ENCODE measurements at regions not wholly inside any gene's neighbourhood (a gene's known extent, or its start where the extent isn't known, plus 50 kb on each side); places are given as distances from the start of the nearest gene placed in this dataset.

DNA sequence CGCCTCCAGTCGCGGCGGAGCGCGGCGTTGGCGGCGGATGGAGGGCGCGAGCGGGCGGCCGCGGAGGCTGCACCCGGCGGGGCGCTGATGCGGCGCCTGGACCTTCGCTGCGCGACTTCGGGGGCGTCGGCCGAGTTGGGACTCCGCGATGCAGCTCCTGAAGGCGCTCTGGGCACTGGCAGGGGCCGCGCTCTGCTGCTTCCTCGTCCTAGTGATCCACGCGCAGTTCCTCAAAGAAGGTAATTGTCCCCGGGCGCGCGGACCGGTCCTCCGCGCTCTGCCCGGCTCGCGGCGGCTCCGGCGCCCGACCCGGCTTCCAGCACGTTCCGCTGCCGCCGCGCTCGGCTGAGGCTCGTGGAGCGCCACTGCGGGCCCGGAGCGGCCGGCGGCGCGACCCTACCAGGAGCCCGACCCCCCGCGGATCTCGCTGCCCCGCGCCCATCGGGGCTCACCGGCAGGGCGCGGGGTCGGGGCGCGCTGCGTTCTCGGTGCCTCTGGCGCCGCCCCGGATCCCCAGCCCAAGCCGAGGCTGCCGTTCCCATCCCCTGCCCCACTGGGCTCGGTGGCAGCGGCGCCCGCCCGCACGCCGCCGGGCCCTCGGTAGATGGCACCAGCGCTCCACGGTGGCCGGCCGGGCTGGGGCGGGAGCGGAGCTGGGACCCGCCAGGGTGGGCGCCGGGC is 1251.2 kb downstream of the BRD1 start:
- TF ChIP-seq, protein P1, sequence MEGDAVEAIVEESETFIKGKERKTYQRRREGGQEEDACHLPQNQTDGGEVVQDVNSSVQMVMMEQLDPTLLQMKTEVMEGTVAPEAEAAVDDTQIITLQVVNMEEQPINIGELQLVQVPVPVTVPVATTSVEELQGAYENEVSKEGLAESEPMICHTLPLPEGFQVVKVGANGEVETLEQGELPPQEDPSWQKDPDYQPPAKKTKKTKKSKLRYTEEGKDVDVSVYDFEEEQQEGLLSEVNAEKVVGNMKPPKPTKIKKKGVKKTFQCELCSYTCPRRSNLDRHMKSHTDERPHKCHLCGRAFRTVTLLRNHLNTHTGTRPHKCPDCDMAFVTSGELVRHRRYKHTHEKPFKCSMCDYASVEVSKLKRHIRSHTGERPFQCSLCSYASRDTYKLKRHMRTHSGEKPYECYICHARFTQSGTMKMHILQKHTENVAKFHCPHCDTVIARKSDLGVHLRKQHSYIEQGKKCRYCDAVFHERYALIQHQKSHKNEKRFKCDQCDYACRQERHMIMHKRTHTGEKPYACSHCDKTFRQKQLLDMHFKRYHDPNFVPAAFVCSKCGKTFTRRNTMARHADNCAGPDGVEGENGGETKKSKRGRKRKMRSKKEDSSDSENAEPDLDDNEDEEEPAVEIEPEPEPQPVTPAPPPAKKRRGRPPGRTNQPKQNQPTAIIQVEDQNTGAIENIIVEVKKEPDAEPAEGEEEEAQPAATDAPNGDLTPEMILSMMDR (IDR thresholded peaks at IDR 0.05): peak in 2 of 6 experiments; percentile 5 to 20
- no peak for TF ChIP-seq POLR2A (IDR thresholded peaks at IDR 0.05)

Measured in adrenal gland (tissue), 5 donors.